ENCODE measurements at regions not wholly inside any gene's neighbourhood (a gene's known extent, or its start where the extent isn't known, plus 50 kb on each side); places are given as distances from the start of the nearest gene placed in this dataset.

- no peak for DNase-seq
These were observed 70.9 kb upstream of the LGALSL start for GRCh38 chr2:64383016-64383591.

GRCh38 chr2:64383881-64384280 is 70.1 kb upstream of the LGALSL start:
- no peak for DNase-seq

GRCh38 chr2:64386676-64387075 is 67.3 kb upstream of the LGALSL start:
- DNase-seq, result no peak

- DNase-seq, result no peak
These were observed 63.4 kb upstream of the LGALSL start for GRCh38 chr2:64390586-64390985.

- no peak for DNase-seq
These were observed 62.5 kb upstream of the LGALSL start for GRCh38 chr2:64391424-64391823.

GRCh38 chr2:64391940-64392339 is 62.0 kb upstream of the LGALSL start:
- DNase-seq, result no peak

GRCh38 chr2:64392529-64392928 is 61.4 kb upstream of the LGALSL start:
- no peak for DNase-seq

GRCh38 chr2:64393383-64394010 is 60.5 kb upstream of the LGALSL start:
- DNase-seq, result no peak

GRCh38 chr2:64394153-64394552 is 59.8 kb upstream of the LGALSL start:
- no peak for DNase-seq

GRCh38 chr2:64396001-64396400 is 58.0 kb upstream of the LGALSL start:
- DNase-seq, result no peak

GRCh38 chr2:64396551-64396950 is 57.4 kb upstream of the LGALSL start:
- DNase-seq, result no peak

- no peak for DNase-seq
These were observed 55.3 kb upstream of the LGALSL start for GRCh38 chr2:64398516-64399129.

- no peak for DNase-seq
These were observed 54.4 kb upstream of the LGALSL start for GRCh38 chr2:64399521-64399920.

GRCh38 chr2:64400105-64400728 is 53.7 kb upstream of the LGALSL start:
- DNase-seq, result no peak

GRCh38 chr2:64400733-64401528 is 53.0 kb upstream of the LGALSL start:
- DNase-seq, result no peak

GRCh38 chr2:64401529-64401880 is 52.5 kb upstream of the LGALSL start:
- peak; percentile 59 for DNase-seq

GRCh38 chr2:64402876-64403275 is 51.1 kb upstream of the LGALSL start:
- DNase-seq, result no peak

- DNase-seq, result no peak
These were observed 50.5 kb upstream of the LGALSL start for GRCh38 chr2:64403426-64403825.

- DNase-seq, result no peak
These were observed 49.8 kb upstream of the LGALSL start for GRCh38 chr2:64404002-64404731.
